ENCODE measurements at regions not wholly inside any gene's neighbourhood (a gene's known extent, or its start where the extent isn't known, plus 50 kb on each side); places are given as distances from the start of the nearest gene placed in this dataset.
A peak's percentile ranks its signal among the peaks of the same experiment; 100 is the strongest.

- no peaks in the 10 kb centered on the region for H3K9me3 ChIP-seq (ENCODE audit: control insufficient read depth, low read length)
- intact Hi-C loops (cut with DNase I) = no loop called here
- 96% methylated on average over 5 of the region's 5 CpGs for WGBS
- H3K4me1 ChIP-seq (ENCODE audit: control insufficient read depth, insufficient read depth, low read length) = no peaks in the 10 kb centered on the region
- ATAC-seq (no peak), DNase-seq (no peak)
- H3K27ac ChIP-seq (ENCODE audit: low read length) = no peak overlapping the region
- H3K27me3 ChIP-seq (ENCODE audit: control insufficient read depth, insufficient read depth) = no peaks in the 10 kb centered on the region
- no peak overlapping the region for H3K4me3 ChIP-seq (ENCODE audit: low read length)
Measured at GRCh38 chr2:211067029-211067428, 510.6 kb downstream of the CPS1 start.

DNA sequence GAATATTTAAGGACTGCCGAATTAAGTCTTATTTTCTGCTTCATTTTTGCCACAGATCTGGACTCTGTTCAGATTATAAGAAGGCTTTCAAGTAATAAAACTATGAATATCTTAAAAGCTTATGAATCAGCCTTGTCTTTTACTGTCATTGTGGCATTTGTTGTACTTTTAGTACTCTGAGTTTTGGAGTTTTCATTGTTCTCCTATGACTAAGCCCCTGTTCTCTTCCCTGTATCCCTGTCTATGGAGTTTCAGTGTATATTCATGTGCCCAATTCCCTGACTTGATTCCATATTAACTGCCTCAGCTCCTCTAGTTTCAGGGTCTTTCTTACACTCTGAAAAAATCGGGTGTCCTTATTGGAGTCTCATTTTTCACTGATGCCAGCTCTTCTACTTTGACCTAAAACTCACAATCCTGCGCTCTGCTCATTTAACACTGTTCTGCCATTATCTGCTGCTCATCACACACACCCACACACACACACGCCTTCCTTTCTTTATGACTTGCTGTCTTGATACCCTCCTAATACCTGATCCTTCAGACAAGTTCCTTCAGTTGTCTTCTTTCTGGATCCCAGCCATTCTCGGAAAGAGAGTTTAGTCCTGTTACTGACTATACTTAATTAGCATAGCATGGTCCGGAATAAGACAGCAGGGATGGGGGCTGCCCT lies 511.8 kb downstream of the CPS1 start:
- intact Hi-C loops (cut with DNase I) = no loop called here
- Histone ChIP-seq H3K4me3 (ENCODE audit: low read length) (no peak overlapping the region), H3K9me3 (ENCODE audit: control insufficient read depth, low read length) (no peaks in the 10 kb centered on the region), H3K27me3 (ENCODE audit: control insufficient read depth, insufficient read depth) (no peaks in the 10 kb centered on the region), H3K27ac (ENCODE audit: low read length) (no peak overlapping the region), H3K4me1 (ENCODE audit: control insufficient read depth, insufficient read depth, low read length) (no peaks in the 10 kb centered on the region)
- ATAC-seq (no peak), DNase-seq (no peak)
- whole genome bisulfite sequencing = 69% methylated on average over 6 of the region's 6 CpGs

GRCh38 chr2:211070547-211070946 lies 514.1 kb downstream of the CPS1 start:
- H3K4me3 ChIP-seq (ENCODE audit: low read length) = no peak overlapping the region
- no peak for ATAC-seq
- intact Hi-C loops (cut with DNase I) = no loop called here
- 60% methylated on average over 3 of the region's 3 CpGs for WGBS
- DNase-seq = no peak
- H3K27ac ChIP-seq (ENCODE audit: low read length) = no peak overlapping the region
- H3K27me3 ChIP-seq (ENCODE audit: control insufficient read depth, insufficient read depth) = no peaks in the 10 kb centered on the region
- H3K9me3 ChIP-seq (ENCODE audit: control insufficient read depth, low read length) = no peaks in the 10 kb centered on the region
- H3K4me1 ChIP-seq (ENCODE audit: control insufficient read depth, insufficient read depth, low read length) = no peaks in the 10 kb centered on the region

DNA sequence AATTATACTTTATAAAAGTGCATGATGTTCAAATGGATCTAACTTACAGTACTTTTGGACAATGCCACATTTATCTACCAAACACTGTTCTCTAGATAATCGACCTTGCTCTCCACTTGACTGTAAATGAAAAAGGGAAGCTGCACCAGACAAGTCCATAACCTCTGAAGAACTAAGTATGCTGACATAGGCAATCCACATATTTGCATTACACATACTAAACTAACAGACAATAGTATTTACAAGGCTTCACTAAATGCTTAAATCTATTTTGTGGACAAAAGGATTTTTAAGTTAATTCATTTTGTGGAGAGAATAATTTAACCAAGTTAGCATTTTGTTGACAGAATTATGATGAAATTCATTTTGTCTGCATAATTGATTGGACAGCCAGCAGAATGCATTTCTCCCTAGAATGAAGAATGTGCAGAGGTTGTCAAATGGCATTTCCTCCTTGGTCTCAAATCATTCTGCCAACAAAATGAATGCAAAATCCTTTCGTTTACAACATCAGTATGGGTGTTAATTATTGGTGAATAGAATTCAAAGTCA lies 520.9 kb downstream of the CPS1 start:
- WGBS = 31% methylated on average over 2 of the region's 2 CpGs

GRCh38 chr2:211084352-211084751 lies 528.0 kb downstream of the CPS1 start:
- H3K9me3 ChIP-seq (ENCODE audit: control insufficient read depth, low read length) = no peaks in the 10 kb centered on the region
- no peaks in the 10 kb centered on the region for H3K4me1 ChIP-seq (ENCODE audit: control insufficient read depth, insufficient read depth, low read length)
- 56% methylated on average over 2 of the region's 2 CpGs for WGBS
- DNase-seq = no peak
- no peak for ATAC-seq
- intact Hi-C loops (cut with DNase I) = no loop called here
- H3K4me3 ChIP-seq (ENCODE audit: low read length) = no peak overlapping the region
- H3K27ac ChIP-seq (ENCODE audit: low read length) = no peak overlapping the region
- H3K27me3 ChIP-seq (ENCODE audit: control insufficient read depth, insufficient read depth) = no peaks in the 10 kb centered on the region

More for the DNA sequence above, 520.9 kb downstream of the CPS1 start:
- ATAC-seq = no peak
- intact Hi-C loops (cut with DNase I) = no loop called here
- H3K27ac ChIP-seq (ENCODE audit: low read length) = no peak overlapping the region
- no peaks in the 10 kb centered on the region for H3K9me3 ChIP-seq (ENCODE audit: control insufficient read depth, low read length)
- no peak for DNase-seq
- H3K27me3 ChIP-seq (ENCODE audit: control insufficient read depth, insufficient read depth) = no peaks in the 10 kb centered on the region
- H3K4me1 ChIP-seq (ENCODE audit: control insufficient read depth, insufficient read depth, low read length) = no peaks in the 10 kb centered on the region
- H3K4me3 ChIP-seq (ENCODE audit: low read length) = no peak overlapping the region

DNA sequence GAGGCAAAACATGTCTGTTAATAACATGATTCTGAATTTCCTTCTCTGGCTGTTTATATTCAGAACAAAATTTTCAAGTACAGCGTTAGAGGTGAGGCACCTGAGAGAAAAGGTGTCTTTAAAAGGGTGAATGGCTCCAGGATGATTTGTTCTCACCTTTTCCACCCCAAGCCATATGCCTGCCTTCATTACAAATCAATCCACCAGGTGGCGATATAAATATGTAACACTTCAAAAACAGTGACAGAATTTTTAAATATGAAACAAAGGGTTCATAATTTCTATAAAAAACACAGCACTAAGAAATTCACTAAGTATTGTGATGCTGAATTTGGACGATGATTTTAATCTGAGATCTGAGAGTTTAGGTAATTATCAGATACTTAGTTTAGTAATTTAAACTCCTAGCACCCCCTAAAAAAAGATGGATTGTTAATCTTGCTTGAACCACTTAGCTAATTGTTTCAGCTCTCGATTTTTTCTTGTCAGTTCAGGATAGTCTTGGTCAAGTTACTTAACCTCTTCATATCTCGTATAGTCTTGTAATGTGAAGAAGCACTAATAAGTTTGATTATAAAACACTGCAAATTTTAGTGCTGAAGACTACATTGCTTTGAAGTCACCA lies 528.8 kb downstream of the CPS1 start:
- intact Hi-C loops (cut with DNase I) = no loop called here
- Histone ChIP-seq H3K4me3 (ENCODE audit: low read length) (no peak overlapping the region), H3K27ac (ENCODE audit: low read length) (no peak overlapping the region), H3K9me3 (ENCODE audit: control insufficient read depth, low read length) (no peaks in the 10 kb centered on the region), H3K27me3 (ENCODE audit: control insufficient read depth, insufficient read depth) (no peaks in the 10 kb centered on the region), H3K4me1 (ENCODE audit: control insufficient read depth, insufficient read depth, low read length) (no peaks in the 10 kb centered on the region)
- no peak for DNase-seq
- WGBS = 13% methylated on average over 5 of the region's 5 CpGs
- no peak for ATAC-seq

DNA sequence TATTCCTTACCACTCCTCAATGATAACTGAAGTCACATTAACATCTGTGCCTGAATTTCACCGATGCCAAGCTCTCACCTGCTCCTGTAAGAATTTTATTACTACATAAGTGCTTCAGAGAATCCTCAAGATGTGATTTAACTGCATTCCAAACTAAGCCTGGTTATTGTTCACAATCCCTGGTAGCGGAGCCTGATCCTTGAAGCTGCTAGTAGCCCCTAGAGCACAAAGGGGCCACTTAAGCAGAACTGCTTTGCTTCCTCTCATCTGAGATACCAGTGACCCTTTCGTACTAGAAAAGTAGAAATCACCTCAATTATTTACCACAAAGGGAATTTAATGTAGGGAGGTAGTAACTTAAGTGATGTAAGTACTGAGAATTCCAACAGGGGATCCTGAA lies 529.6 kb downstream of the CPS1 start:
- ATAC-seq = no peak
- no peak for DNase-seq
- WGBS = 78% methylated on average over 3 of the region's 3 CpGs
- intact Hi-C loops (cut with DNase I) = no loop called here
- Histone ChIP-seq H3K27me3 (ENCODE audit: control insufficient read depth, insufficient read depth) (no peaks in the 10 kb centered on the region), H3K4me1 (ENCODE audit: control insufficient read depth, insufficient read depth, low read length) (no peaks in the 10 kb centered on the region), H3K27ac (ENCODE audit: low read length) (no peak overlapping the region), H3K9me3 (ENCODE audit: control insufficient read depth, low read length) (no peaks in the 10 kb centered on the region), H3K4me3 (ENCODE audit: low read length) (no peak overlapping the region)

DNA sequence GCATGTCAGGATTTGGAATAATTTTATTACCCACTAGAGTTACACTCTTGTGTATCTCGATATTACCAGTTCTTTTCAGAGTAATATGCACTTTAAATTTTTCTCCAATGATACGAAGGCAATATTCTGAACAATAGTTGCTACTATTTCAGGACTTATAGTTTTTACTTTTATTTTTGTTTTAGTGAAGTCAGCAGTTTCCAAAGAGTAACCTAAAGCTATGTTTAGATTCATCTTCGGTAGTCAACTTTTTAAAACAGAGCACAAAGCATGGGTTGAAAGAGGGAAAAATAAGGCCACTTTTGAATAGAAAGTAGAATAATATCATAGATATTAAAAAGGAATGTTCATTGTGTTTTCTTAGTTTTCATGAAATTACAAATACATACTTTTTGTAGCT lies 532.7 kb downstream of the CPS1 start:
- Histone ChIP-seq H3K4me1 (ENCODE audit: control insufficient read depth, insufficient read depth, low read length) (no peaks in the 10 kb centered on the region), H3K9me3 (ENCODE audit: control insufficient read depth, low read length) (no peaks in the 10 kb centered on the region), H3K27ac (ENCODE audit: low read length) (no peak overlapping the region), H3K27me3 (ENCODE audit: control insufficient read depth, insufficient read depth) (no peaks in the 10 kb centered on the region), H3K4me3 (ENCODE audit: low read length) (no peak overlapping the region)
- intact Hi-C loops (cut with DNase I) = no loop called here
- DNase-seq = no peak
- ATAC-seq = no peak
- 76% methylated on average over 3 of the region's 3 CpGs for WGBS

DNA sequence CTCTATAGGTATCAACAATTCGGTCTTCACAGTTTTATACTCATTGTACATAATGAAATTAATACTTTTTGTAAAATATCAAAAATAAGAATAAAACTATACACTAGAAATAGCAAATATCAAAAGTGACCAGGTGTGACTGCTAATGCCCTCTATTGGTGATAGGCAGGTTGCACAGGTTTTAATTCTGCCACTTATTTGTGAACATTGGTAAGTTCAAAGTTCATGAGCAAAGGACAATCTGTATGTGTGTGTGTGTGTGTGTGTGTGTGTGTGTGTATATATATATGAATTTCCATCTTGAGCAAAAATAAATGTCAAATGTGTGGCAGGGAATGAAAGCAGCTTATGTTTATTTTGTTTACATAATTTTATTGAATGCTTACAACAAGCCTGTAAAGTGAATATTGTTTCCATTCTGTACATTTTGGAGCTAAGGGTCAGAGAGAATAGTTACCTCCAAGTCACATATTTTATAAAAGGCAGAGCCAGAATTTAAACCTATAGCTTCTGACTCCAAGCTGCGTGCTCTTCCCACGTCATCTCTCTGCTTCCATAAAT lies 537.4 kb downstream of the CPS1 start:
- DNase-seq (no peak), ATAC-seq (no peak)
- H3K4me3 ChIP-seq (ENCODE audit: low read length) = no peak overlapping the region
- no peak overlapping the region for H3K27ac ChIP-seq (ENCODE audit: low read length)
- intact Hi-C loops (cut with DNase I) = no loop called here
- no peaks in the 10 kb centered on the region for H3K4me1 ChIP-seq (ENCODE audit: control insufficient read depth, insufficient read depth, low read length)
- no peaks in the 10 kb centered on the region for H3K27me3 ChIP-seq (ENCODE audit: control insufficient read depth, insufficient read depth)
- no peaks in the 10 kb centered on the region for H3K9me3 ChIP-seq (ENCODE audit: control insufficient read depth, low read length)
- WGBS = 87% methylated on average over 3 of the region's 3 CpGs

DNA sequence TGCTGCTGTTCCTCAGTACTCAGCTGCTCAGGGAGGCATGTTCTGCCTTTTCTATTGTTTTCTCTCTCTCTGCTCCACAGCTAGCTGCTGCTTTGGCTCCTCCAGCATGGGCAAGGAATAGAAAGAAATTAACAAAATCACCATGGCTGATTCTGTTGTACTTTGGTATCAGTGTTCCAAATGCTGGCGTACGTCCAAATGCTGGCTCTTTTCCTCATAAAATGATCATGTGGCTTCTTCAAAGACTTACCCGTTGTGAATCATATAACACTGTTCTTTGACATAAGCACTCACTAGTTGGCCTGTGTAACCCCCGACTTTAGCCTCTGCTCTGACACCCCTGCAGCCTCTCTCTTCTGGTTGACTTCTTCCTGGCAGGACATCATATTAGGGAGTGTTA lies 547.6 kb downstream of the CPS1 start:
- ATAC-seq (no peak), DNase-seq (peak in 1 of 3 donors; percentile 32)
- H3K27me3 ChIP-seq (ENCODE audit: control insufficient read depth, insufficient read depth) = no peaks in the 10 kb centered on the region
- H3K4me1 ChIP-seq (ENCODE audit: control insufficient read depth, insufficient read depth, low read length) = no peaks in the 10 kb centered on the region
- H3K27ac ChIP-seq (ENCODE audit: low read length) = no peak overlapping the region
- 45% methylated on average over 4 of the region's 4 CpGs for WGBS
- intact Hi-C loops (cut with DNase I) = no loop called here
- H3K9me3 ChIP-seq (ENCODE audit: control insufficient read depth, low read length) = no peaks in the 10 kb centered on the region
- H3K4me3 ChIP-seq (ENCODE audit: low read length) = no peak overlapping the region

GRCh38 chr2:211113334-211114175 lies 557.2 kb downstream of the CPS1 start:
- Histone ChIP-seq H3K4me1 (ENCODE audit: control insufficient read depth, insufficient read depth, low read length) (no peaks in the 10 kb centered on the region), H3K27me3 (ENCODE audit: control insufficient read depth, insufficient read depth) (no peaks in the 10 kb centered on the region), H3K4me3 (ENCODE audit: low read length) (no peak overlapping the region), H3K27ac (ENCODE audit: low read length) (no peak overlapping the region), H3K9me3 (ENCODE audit: control insufficient read depth, low read length) (no peaks in the 10 kb centered on the region)
- WGBS = 73% methylated on average over 3 of the region's 3 CpGs
- intact Hi-C loops (cut with DNase I) = no loop called here
- DNase-seq (no peak), ATAC-seq (no peak)

Data from right cardiac atrium (tissue), 5 donors.